ENCODE measurements at regions not wholly inside any gene's neighbourhood (a gene's known extent, or its start where the extent isn't known, plus 50 kb on each side); places are given as distances from the start of the nearest gene placed in this dataset.

- TF ChIP-seq, protein P1, sequence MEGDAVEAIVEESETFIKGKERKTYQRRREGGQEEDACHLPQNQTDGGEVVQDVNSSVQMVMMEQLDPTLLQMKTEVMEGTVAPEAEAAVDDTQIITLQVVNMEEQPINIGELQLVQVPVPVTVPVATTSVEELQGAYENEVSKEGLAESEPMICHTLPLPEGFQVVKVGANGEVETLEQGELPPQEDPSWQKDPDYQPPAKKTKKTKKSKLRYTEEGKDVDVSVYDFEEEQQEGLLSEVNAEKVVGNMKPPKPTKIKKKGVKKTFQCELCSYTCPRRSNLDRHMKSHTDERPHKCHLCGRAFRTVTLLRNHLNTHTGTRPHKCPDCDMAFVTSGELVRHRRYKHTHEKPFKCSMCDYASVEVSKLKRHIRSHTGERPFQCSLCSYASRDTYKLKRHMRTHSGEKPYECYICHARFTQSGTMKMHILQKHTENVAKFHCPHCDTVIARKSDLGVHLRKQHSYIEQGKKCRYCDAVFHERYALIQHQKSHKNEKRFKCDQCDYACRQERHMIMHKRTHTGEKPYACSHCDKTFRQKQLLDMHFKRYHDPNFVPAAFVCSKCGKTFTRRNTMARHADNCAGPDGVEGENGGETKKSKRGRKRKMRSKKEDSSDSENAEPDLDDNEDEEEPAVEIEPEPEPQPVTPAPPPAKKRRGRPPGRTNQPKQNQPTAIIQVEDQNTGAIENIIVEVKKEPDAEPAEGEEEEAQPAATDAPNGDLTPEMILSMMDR (IDR thresholded peaks at IDR 0.05), result no peak
- intact Hi-C loops (cut with DNase I; ENCODE audit: low total_unique reads), result no loop called here
- no peak overlapping the region for H3K27ac ChIP-seq
- no peaks in the 10 kb centered on the region for H3K9me3 ChIP-seq
- no peaks in the 10 kb centered on the region for H3K4me1 ChIP-seq
- no peak for DNase-seq
- peaks cover 0 to 3% of the 10 kb centered on the region in 2 donors for H3K27me3 ChIP-seq
- H3K4me3 ChIP-seq, result no peak overlapping the region
- no peaks in the 10 kb centered on the region for H3K36me3 ChIP-seq
Measured at GRCh38 chr13:109856350-109856749, 70.0 kb upstream of the IRS2 start.

GRCh38 chr13:109853153-109853552 is 66.8 kb upstream of the IRS2 start:
- H3K27ac ChIP-seq, result no peak overlapping the region
- intact Hi-C loops (cut with DNase I; ENCODE audit: low total_unique reads), result no loop called here
- no peak for DNase-seq
- no peak overlapping the region for H3K4me3 ChIP-seq
- no peaks in the 10 kb centered on the region for H3K4me1 ChIP-seq
- TF ChIP-seq, protein P1 (IDR thresholded peaks at IDR 0.05), result no peak
- H3K36me3 ChIP-seq, result no peaks in the 10 kb centered on the region
- H3K27me3 ChIP-seq, result peaks cover 0 to 3% of the 10 kb centered on the region in 2 donors
- H3K9me3 ChIP-seq, result no peaks in the 10 kb centered on the region

DNA sequence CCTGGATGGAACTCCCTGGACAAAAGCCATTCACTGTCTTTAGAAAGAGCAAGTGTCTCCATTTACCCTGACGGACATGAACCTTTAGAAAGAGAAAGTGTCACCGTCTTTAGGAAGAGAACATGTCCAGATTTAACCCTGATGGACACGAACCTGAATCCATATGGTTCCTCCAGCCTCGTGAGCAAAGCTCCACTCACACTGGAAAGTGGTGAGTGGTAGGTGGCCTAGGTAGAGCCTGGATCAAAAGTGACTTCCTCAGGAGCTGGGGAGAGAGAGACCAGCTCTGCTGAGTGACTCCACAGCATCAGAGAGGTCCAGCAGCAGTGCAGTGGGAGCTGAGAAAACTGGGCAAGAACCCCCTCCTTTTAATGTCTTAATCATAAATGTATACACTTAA is 59.8 kb upstream of the IRS2 start:
- Histone ChIP-seq H3K9me3 (no peaks in the 10 kb centered on the region), H3K27me3 (peaks cover 0 to 7% of the 10 kb centered on the region in 2 donors), H3K36me3 (no peaks in the 10 kb centered on the region), H3K4me3 (no peak overlapping the region), H3K4me1 (no peaks in the 10 kb centered on the region), H3K27ac (no peak overlapping the region)
- TF ChIP-seq, protein P1 (IDR thresholded peaks at IDR 0.05), result no peak
- intact Hi-C loops (cut with DNase I; ENCODE audit: low total_unique reads), result loop anchor here (5.0 kb wide), 1 partner anchor 126 kb away; no protein-coding TSS in a partner anchor
- no peak for DNase-seq

DNA sequence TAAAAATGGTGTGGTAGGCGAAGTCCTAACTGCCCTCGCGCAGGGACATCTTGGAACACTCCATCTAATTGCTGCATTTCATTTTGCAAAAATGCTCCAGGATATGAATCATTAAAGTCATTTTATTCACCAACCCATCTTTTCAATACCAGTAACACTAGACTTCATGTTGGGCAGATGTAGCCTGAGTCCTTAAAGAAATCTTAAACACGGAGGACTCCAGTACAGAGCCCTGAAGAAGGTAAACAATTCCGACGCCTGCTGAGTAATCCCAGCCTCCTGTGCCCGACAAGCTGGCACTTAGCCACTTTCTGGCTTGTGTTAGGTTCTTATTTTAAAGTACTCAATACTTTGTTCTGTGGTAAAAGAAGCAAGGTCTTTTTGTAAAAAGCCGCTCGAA is 58.0 kb upstream of the IRS2 start:
- Histone ChIP-seq H3K4me1 (no peaks in the 10 kb centered on the region), H3K27me3 (peaks cover 0 to 7% of the 10 kb centered on the region in 2 donors), H3K36me3 (no peaks in the 10 kb centered on the region), H3K9me3 (no peaks in the 10 kb centered on the region), H3K27ac (no peak overlapping the region), H3K4me3 (no peak overlapping the region)
- no peak for DNase-seq
- TF ChIP-seq, protein P1 (IDR thresholded peaks at IDR 0.05), result no peak
- intact Hi-C loops (cut with DNase I; ENCODE audit: low total_unique reads), result no loop called here

DNA sequence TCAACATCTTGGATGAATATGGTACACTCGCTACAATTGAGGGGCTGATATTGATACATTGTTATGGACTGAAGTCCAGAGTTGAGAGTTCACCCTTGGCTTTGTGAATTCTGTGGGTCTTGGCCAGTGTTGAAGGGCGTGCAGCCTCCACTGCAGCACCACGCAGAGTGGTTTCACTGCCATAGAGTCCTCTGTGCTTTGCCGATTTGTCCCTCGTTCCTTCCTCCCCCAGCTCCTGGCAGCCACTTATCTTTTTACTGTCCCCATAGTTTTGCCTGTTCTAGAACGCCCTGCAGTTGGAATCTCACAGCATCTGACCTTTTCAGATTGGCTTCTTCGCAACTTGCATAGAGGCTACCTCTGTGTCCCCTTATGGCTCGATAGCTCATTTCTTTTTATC is 57.3 kb upstream of the IRS2 start:
- Histone ChIP-seq H3K4me3 (no peak overlapping the region), H3K27me3 (peaks cover 0 to 7% of the 10 kb centered on the region in 2 donors), H3K4me1 (no peaks in the 10 kb centered on the region), H3K9me3 (no peaks in the 10 kb centered on the region), H3K27ac (no peak overlapping the region), H3K36me3 (no peaks in the 10 kb centered on the region)
- TF ChIP-seq, protein P1 (IDR thresholded peaks at IDR 0.05), result no peak
- DNase-seq, result no peak
- intact Hi-C loops (cut with DNase I; ENCODE audit: low total_unique reads), result no loop called here
